GM18502 (cell line): ENCODE measurements at regions not wholly inside any gene's neighbourhood (a gene's known extent, or its start where the extent isn't known, plus 50 kb on each side); places are given as distances from the start of the nearest gene placed in this dataset.

ENCODE experiments used
- ATAC-seq: cut with Tn5 transposase; IDR thresholded peaks from one replicate; pipeline ENCODE4 v1.9.1; 2021; ENCODE audit warnings: mild to moderate bottlenecking; ENCODE audit not compliant: unreplicated experiment, poor library complexity

- ATAC-seq: no peak
These were observed 163.8 kb upstream of the KCNK2 start for GRCh38 chr1:214918745-214919144.

DNA sequence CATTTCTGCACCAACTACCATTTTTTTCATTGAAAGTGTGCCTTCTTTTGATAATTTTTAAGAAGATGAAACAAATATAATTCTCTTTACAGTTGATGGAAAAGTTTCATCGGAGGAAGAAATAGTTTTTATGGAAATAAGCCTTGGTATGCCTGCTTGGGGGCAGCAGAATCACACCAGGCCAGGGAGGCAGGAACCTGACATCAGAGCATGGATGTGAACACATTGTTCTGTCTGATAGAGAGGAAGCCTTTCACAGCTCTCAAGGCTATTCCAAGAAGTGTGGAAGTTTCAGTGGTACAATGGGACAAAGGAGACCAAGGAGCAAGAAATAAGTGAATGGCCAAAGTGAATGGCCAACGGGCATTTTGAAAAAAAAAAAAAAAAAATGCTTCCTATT is 162.2 kb upstream of the KCNK2 start:
- no peak for ATAC-seq

- no peak for ATAC-seq
These were observed 159.1 kb upstream of the KCNK2 start for GRCh38 chr1:214923278-214923915.

DNA sequence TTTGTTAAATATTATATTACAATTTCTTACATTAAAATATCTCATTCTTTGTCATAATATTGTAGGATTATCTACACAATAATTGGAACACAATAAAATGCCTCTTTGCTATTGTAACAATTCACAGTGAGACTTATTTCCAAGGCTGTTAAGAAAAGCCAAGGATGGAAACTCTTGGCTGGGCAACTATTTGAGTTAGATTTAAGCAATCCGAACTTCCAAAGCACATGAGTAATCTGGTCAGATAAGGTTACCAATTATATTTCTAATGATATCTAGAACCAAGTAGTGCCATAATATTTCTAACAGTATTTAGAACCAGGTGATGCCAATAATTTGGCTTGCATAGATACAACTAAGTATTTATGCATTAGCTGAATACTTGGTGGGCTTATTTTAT is 154.7 kb upstream of the KCNK2 start:
- ATAC-seq: no peak

- no peak for ATAC-seq
These were observed 154.0 kb upstream of the KCNK2 start for GRCh38 chr1:214928574-214928973.

DNA sequence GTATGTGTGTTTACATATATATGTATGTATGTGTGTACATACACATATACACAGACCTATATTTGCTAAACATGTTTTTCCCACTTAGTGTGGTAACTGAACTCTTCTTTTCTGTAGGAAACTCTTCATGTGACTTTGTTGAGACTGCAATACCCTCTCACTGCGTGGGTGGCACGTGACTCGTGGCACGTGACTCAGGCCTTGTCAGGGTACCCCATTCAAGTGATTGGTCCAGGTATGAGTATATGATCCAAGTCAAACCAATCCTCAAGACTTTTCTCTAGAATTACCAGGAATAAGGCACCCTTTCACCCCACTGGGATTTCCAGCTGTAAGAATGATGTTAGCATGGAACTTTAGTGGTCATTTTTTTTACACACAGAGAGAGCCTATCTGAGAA is 149.2 kb upstream of the KCNK2 start:
- no peak for ATAC-seq

GRCh38 chr1:214934045-214934444 is 148.5 kb upstream of the KCNK2 start:
- ATAC-seq: no peak

DNA sequence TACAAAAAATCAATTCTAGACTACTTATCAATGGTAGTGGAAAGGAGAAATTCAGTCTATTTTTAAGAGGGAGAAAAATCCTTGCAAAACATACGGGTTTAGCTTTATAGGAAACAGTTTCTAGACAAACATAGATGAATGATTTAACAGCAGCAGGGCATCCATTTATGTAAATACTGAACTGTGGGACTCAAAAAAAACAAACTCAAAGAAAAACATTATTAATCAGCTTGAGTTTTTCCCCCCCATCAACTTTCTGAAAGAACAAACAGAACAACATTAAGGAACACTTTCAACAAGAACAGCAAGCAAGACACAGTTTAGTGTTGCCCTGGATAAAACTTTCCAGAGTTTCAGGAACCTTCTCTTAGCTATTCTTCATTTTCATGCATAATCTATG is 147.3 kb upstream of the KCNK2 start:
- no peak for ATAC-seq

DNA sequence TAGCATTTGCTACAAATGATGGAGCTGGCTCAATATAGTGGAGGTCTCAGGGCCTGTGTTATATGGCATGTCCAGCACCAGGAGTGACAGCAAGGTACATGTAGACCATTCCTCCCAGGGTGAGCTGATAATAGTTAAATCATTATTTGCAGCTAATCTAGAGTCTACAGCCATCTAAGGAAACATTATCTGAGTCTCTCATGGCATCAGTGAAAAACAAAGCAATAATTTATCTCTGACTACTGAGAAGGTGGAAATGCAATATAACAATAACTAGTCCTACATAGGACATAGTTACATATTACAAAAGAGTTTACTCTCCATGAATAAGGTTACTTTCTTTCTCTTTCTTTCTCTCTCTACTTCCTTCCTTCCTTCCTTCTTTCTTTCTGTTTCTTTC is 143.4 kb upstream of the KCNK2 start:
- no peak for ATAC-seq

DNA sequence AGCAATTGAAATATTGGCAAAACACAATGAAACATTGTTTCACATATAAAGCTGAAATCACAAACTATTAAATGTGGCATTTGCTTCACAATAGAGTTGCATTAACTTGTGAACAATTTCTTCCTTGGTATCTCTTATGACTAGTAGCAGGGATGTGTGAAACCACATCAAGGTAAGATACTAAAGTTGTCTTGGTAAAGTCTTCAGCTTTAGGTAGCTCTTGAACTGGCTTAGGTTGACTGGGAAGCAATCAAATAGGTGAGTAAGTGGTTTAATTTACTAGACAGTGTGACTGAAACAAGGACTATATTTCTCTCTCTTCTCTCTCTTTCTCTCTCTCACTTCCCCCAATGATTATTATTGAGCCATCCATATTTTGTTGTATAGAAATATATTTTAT is 141.5 kb upstream of the KCNK2 start:
- no peak for ATAC-seq

DNA sequence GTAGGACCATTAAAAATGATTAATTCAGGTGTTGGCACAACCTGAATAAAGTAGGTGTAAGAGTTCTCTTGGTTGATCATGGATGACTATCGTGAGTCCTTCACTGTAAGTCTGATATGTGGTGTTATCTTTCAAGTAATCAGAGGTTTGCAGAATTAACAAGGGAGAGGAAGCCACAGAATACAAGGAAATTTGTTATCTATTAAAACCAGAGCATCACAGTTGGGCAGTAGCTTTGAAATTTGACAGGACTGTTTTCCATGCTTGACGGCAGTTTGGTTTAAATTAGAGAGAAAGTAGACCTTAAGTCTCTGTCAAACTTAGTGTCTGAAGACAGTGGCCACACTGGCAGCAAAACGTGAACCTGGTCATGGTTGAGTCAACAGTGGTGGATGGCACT is 139.5 kb upstream of the KCNK2 start:
- no peak for ATAC-seq

DNA sequence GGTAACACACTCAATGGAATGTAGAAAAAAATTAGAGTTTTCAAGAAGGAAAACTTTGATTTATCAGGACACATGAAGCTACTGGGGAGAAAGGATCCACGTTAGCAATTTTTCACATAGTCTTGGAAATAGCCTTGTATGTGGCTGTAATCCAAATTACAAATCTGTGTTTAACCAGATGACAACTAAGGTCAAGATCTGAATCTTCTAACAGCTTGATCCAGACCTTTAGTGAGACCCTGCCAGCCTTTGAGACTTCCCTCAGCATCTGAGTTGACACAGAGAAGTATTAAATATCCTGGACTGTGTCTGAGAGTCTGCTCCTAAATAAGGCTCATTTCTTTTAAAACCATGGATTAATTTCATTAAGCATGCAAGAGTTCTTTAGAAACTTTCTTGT is 135.9 kb upstream of the KCNK2 start:
- no peak for ATAC-seq

DNA sequence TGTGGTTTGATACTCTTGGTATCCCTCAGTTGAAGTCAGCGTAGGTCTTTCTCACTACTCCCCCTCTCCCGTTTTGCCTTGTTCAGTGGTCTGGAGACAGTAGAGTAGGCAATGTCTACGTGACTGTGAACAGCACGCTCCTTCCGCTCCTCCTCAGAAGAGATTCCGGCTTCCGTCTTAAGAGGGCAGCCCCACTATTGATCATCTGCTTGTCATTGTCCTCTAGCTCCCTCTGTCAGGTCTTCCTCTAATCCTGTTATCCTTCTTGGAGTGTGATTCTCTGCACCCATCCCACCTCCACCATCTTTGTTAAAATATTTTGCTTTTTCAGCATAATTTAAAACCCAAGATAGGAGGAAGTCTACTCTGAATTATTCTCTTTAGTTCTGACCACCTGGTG is 129.9 kb upstream of the KCNK2 start:
- ATAC-seq: no peak

- no peak for ATAC-seq
These were observed 128.5 kb upstream of the KCNK2 start for GRCh38 chr1:214953901-214954616.

- ATAC-seq: no peak
These were observed 128.0 kb upstream of the KCNK2 start for GRCh38 chr1:214954617-214954949.

DNA sequence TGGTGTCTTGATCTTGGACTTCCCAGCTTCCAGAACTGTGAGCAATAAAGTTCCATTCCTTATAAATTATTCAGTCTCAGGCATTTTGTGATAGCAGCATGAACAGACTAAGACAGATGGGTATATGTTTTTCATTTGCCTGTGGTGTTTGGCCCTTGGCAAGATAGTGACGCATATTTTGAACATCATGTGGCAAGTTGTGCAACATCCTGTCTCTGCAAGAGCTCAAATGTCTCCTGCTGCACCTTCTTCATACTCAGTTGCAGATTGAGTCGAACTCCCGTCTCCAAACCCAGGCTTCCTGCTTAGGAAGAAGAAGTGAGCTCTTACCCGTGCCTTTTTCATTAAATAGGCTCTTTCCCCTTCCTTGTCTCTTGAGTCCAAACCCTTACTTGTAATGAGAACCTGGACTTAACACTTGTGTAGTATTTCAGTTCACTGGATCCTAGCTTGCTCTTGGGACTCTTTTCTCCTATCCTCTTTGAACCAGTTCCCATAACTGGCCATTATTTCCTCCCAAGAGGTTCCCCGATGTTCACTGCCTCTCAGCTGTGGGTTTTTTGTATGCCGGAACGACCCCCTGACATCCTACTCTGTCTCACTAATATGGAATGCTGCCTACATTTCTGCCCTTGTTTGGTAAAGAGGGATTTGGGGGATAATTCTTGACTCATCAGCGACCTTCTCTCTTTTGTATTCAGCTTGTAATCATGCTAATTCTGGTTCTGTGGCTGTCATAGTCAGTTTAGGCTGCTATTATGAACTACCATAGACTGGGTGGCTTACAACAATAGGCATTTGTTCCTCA is 125.0 kb upstream of the KCNK2 start:
- no peak for ATAC-seq

GRCh38 chr1:214958486-214958885 is 124.1 kb upstream of the KCNK2 start:
- no peak for ATAC-seq

- ATAC-seq: no peak
These were observed 116.2 kb upstream of the KCNK2 start for GRCh38 chr1:214966346-214966745.

DNA sequence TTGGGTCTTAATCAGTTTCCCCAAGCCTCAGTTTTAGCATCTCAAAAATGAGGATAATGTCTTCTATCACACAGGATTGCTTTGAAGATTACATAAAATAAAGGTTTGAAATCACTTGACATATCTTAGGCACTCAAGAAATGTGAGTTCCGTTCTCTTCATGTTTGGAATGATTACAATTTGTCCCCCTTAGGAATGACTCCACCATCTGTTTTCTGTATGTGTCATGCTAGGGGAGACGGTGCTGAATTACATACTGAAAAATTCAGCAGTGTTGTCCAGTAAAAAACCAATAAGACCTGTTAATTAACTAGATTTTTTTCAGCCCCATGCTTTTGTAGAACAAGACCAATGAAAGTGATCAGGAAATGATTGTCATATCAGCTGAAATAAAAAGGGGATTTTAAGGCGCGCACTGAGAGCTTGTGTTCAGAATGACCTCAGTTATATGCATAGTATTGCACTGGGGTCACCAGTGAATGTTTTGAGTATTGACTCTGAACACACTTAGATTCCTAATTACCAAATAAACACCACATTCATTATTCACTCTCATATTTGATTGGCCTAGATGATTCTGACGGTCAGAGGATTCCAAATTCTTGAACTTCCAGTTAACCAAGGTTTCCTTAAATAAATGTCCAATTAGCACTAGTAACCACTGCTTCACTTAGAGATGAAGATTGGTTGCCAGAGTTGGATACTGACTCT is 114.5 kb upstream of the KCNK2 start:
- no peak for ATAC-seq

DNA sequence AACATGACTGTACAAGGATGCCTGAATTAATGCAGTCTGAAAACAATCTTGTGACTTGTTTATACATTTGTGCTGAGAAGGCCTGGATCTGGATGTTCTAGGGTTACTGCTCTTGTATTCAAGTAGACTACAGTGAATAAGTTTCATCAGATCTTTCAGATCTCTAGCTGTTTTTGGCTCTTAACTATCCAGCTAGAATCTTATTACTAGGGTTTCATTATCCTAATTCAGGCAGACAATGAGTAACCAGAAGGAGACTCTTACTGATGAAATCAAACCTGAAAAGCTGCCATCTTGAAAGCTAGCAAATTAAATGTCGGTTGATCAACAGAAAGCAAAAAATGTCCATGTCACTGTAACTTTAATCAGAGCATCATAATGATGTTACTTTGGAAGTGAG is 112.5 kb upstream of the KCNK2 start:
- no peak for ATAC-seq

DNA sequence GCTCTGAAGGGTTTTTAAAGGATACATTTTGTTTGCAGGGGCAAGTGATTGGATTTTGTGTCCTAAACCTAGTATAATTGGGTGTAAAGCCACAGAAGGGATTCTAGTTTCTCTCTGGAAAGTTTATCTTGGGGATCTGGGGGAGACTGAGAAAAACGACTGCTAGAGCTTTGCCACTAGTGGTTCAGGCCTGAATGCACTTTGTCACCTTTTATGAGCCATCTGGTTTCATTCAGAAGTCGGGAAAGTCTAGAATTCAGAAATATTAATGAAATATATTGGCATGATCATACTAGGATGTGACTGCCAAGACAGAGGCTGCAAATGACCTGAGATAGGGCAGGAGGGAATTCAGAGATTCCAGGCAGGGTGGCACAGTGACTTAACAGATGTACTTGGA is 111.5 kb upstream of the KCNK2 start:
- no peak for ATAC-seq
